H1 (cell line): ENCODE measurements at regions not wholly inside any gene's neighbourhood (a gene's known extent, or its start where the extent isn't known, plus 50 kb on each side); places are given as distances from the start of the nearest gene placed in this dataset.

Source experiments
- CTCF ChIA-PET: fragments of 300-600 bp; sonication (Branson Sonifier 250); formaldehyde crosslinking; loops from one replicate; lab custom pipeline; 2021; ENCODE audit not compliant: partially characterized antibody; lab: Charles Lee
- POLR2A ChIA-PET: fragments of 300-600 bp; sonication (Branson Sonifier 250); formaldehyde crosslinking; loops from one replicate; lab custom pipeline; 2021; ENCODE audit warnings: inconsistent platforms; ENCODE audit not compliant: partially characterized antibody; lab: Charles Lee
- DNase-seq, 2 experiments: peaks; one replicate each; pipeline versions ENCODE4 v3.0.0 to v3.0.0-alpha.2; 2010 to 2022; ENCODE audit warnings: low spot score in 2 of 2, low read depth in 1 of 2, mixed read lengths in 1 of 2
- FAIRE-seq: peaks from 2 replicates; lab custom pipeline; 2011; peaks lifted over from hg19 to GRCh38; lab: Jason Lieb, UNC
- H2AFZ ChIP-seq: 2 replicates; pipeline ENCODE4 v1.8.1; 2012; ENCODE audit warnings: low read length, inconsistent platforms
- H2AK5ac ChIP-seq: 2 replicates; pipeline ENCODE4 v1.6.1; 2013; ENCODE audit warnings: low read depth, low read length
- H2BK120ac ChIP-seq: replicated peaks from 2 replicates; pipeline ENCODE3; 2013; ENCODE audit warnings: low read depth, low read length, inconsistent platforms
- H2BK12ac ChIP-seq: 2 replicates; pipeline ENCODE4 v1.6.1; 2013; ENCODE audit warnings: low read depth, low read length
- H2BK15ac ChIP-seq: 2 replicates; pipeline ENCODE4 v1.6.1; 2013; ENCODE audit warnings: low read length
- H2BK20ac ChIP-seq: 2 replicates; pipeline ENCODE4 v1.6.1; 2013; ENCODE audit warnings: low read length
- H2BK5ac ChIP-seq: 2 replicates; pipeline ENCODE4 v1.6.1; 2013; ENCODE audit warnings: low read depth, low read length
- H3K14ac ChIP-seq: 2 replicates; pipeline ENCODE4 v1.6.1; 2013; ENCODE audit warnings: inconsistent platforms; ENCODE audit not compliant: insufficient read length
- H3K18ac ChIP-seq: 2 replicates; pipeline ENCODE4 v1.6.1; 2013; ENCODE audit warnings: low read length; ENCODE audit errors: extremely low read depth
- H3K23ac ChIP-seq: 2 replicates; pipeline ENCODE4 v1.6.1; 2013; ENCODE audit warnings: inconsistent platforms; ENCODE audit not compliant: insufficient read length
- H3K23me2 ChIP-seq: 2 replicates; pipeline ENCODE4 v1.6.1; 2013; ENCODE audit warnings: low read depth, low read length
- H3K27ac ChIP-seq: 2 replicates; pipeline ENCODE4 v1.6.1; 2011; ENCODE audit warnings: low read depth, low read length, inconsistent platforms
- H3K27me3 ChIP-seq, 4 experiments: replicated peaks in 1 of 4; 1 replicate in 1 of 4; 2 replicates in 3 of 4; pipeline versions ENCODE4 v1.6.1 to v1.8.1; 2011 to 2013; ENCODE audit warnings: low read length in 3 of 4, mild to moderate bottlenecking in 3 of 4, inconsistent platforms in 2 of 4, mixed read lengths in 2 of 4, moderate library complexity in 1 of 4; ENCODE audit not compliant: control insufficient read depth in 3 of 4, insufficient read depth in 3 of 4; ENCODE audit errors: extremely low read depth in 1 of 4
- H3K36me3 ChIP-seq, 4 experiments: 2 replicates each; pipeline versions ENCODE4 v1.6.1 to v1.8.1; 2011 to 2013; ENCODE audit warnings: mild to moderate bottlenecking in 4 of 4, low read length in 3 of 4, moderate library complexity in 2 of 4, control low read depth in 1 of 4, inconsistent platforms in 1 of 4; ENCODE audit not compliant: insufficient read depth in 4 of 4, control insufficient read depth in 2 of 4
- H3K4ac ChIP-seq: replicated peaks from 2 replicates; pipeline ENCODE3; 2013; ENCODE audit warnings: low read length, low read depth, mixed read lengths, inconsistent platforms; ENCODE audit not compliant: insufficient read length
- H3K4me1 ChIP-seq, 4 experiments: replicated peaks in 1 of 4; 1 replicate in 1 of 4; 2 replicates in 3 of 4; pipeline versions ENCODE4 v1.6.1 to v1.8.1; 2011 to 2013; ENCODE audit warnings: low read length in 3 of 4, inconsistent platforms in 2 of 4, mixed read lengths in 1 of 4; ENCODE audit not compliant: insufficient read depth in 4 of 4, control insufficient read depth in 3 of 4
- H3K4me2 ChIP-seq, 2 experiments: 2 replicates each; pipeline versions ENCODE4 v1.6.1 to v1.8.1; 2011 to 2013; ENCODE audit warnings: low read depth in 2 of 2, low read length in 2 of 2, control low read depth in 1 of 2, inconsistent platforms in 1 of 2, mild to moderate bottlenecking in 1 of 2; ENCODE audit not compliant: insufficient read depth in 1 of 2
- H3K4me3 ChIP-seq, 4 experiments: fragments of 200-600, 300-600 bp in 1 of 4; sonication (generic), shearing (Covaris generic), sonication (Bioruptor Twin) in 1 of 4; 2 replicates each; pipeline versions ENCODE4 v1.5.1 to v1.8.1; 2011 to 2016; ENCODE audit warnings: low read length in 4 of 4, low read depth in 3 of 4, control low read depth in 2 of 4, inconsistent platforms in 2 of 4, mild to moderate bottlenecking in 2 of 4, mixed read lengths in 1 of 4, moderate library complexity in 1 of 4; ENCODE audit not compliant: insufficient read depth in 2 of 4; ENCODE audit errors: extremely low read depth in 1 of 4
- H3K56ac ChIP-seq: replicated peaks from 2 replicates; pipeline ENCODE3; 2013; ENCODE audit warnings: low read depth, mild to moderate bottlenecking, mixed read lengths, low read length, inconsistent platforms; ENCODE audit not compliant: insufficient read length
- H3K79me1 ChIP-seq: 2 replicates; pipeline ENCODE4 v1.6.1; 2013; ENCODE audit warnings: low read depth, low read length, control low read depth
- H3K79me2 ChIP-seq, 2 experiments: 2 replicates each; pipeline versions ENCODE4 v1.6.1 to v1.8.1; 2012 to 2013; ENCODE audit warnings: low read length in 2 of 2, mild to moderate bottlenecking in 2 of 2, inconsistent platforms in 1 of 2; ENCODE audit not compliant: insufficient read depth in 2 of 2, control insufficient read depth in 1 of 2
- H3K9ac ChIP-seq, 4 experiments: replicated peaks in 1 of 4; 1 replicate in 1 of 4; 2 replicates in 3 of 4; pipeline versions ENCODE4 v1.6.1 to v1.8.1; 2011 to 2013; ENCODE audit warnings: low read depth in 3 of 4, low read length in 3 of 4, control low read depth in 2 of 4, mild to moderate bottlenecking in 2 of 4, moderate library complexity in 2 of 4, inconsistent platforms in 1 of 4; ENCODE audit errors: extremely low read depth in 1 of 4
- H3K9me3 ChIP-seq, 2 experiments: 2 replicates each; pipeline versions ENCODE4 v1.6.1 to v1.8.1; 2012 to 2013; ENCODE audit warnings: mild to moderate bottlenecking in 2 of 2, moderate library complexity in 2 of 2, control low read depth in 1 of 2, inconsistent platforms in 1 of 2, low read depth in 1 of 2, low read length in 1 of 2, mixed read lengths in 1 of 2; ENCODE audit not compliant: insufficient read depth in 2 of 2
- H4K20me1 ChIP-seq, 2 experiments: replicated peaks in 1 of 2; 2 replicates each; pipeline versions ENCODE3 to v1.8.1; 2011 to 2013; ENCODE audit warnings: inconsistent platforms in 2 of 2, low read length in 2 of 2, mild to moderate bottlenecking in 1 of 2; ENCODE audit not compliant: insufficient read depth in 2 of 2, control insufficient read depth in 1 of 2
- H4K5ac ChIP-seq: 2 replicates; pipeline ENCODE4 v1.6.1; 2013; ENCODE audit warnings: low read length, low read depth, mixed read lengths, inconsistent platforms; ENCODE audit not compliant: insufficient read length
- H4K8ac ChIP-seq: 2 replicates; pipeline ENCODE4 v1.8.0; 2013; ENCODE audit warnings: mild to moderate bottlenecking, moderate library complexity, low read length, inconsistent platforms; ENCODE audit not compliant: insufficient read depth; ENCODE audit errors: extremely low read depth
- H4K91ac ChIP-seq: replicated peaks from 2 replicates; pipeline ENCODE3; 2013; ENCODE audit warnings: low read length, mixed read lengths, inconsistent platforms; ENCODE audit not compliant: insufficient read length
- CREB1 ChIP-seq: IDR thresholded peaks from 2 replicates; pipeline ENCODE4 v1.6.1; 2012; ENCODE audit warnings: inconsistent platforms
- EP300 ChIP-seq, 2 experiments: IDR thresholded peaks; 1 replicate in 1 of 2; 2 replicates in 1 of 2; pipeline ENCODE4 v1.6.1; 2011 to 2012; ENCODE audit warnings: low read depth in 2 of 2, low read length in 2 of 2, mild to moderate bottlenecking in 2 of 2, borderline replicate concordance in 1 of 2, inconsistent platforms in 1 of 2, moderate library complexity in 1 of 2
- HDAC2 ChIP-seq, 2 experiments: fragments of 300-600 bp in 1 of 2; sonication (generic) in 1 of 2; IDR thresholded peaks; 2 replicates each; pipeline ENCODE4 v1.6.1; 2011 to 2012; ENCODE audit warnings: low read depth in 2 of 2, low read length in 2 of 2, mild to moderate bottlenecking in 2 of 2, moderate library complexity in 2 of 2, borderline replicate concordance in 1 of 2, inconsistent platforms in 1 of 2
- HDAC6 ChIP-seq: IDR thresholded peaks from one replicate; pipeline ENCODE4 v1.7.1; 2012; ENCODE audit warnings: low read depth, mild to moderate bottlenecking, inconsistent platforms, low read length, moderate library complexity
- WGBS, 2 experiments: shearing (Covaris generic) in 1 of 2; methylation state at CpG; one replicate each; pipeline versions ENCODE4 v1.1.6 to v1.1.7; 2013 to 2015; ENCODE audit warnings: low lambda C conversion rate in 2 of 2, mixed read lengths in 2 of 2, inconsistent platforms in 1 of 2, low coverage in 1 of 2, missing lambda C conversion rate in 1 of 2; ENCODE audit not compliant: insufficient replicate concordance in 2 of 2, insufficient coverage in 1 of 2, insufficient read length in 1 of 2; ENCODE audit errors: extremely low coverage in 1 of 2, missing lambda C conversion rate in 1 of 2; 5-methylcytosine and 5-hydroxymethylcytosine counted together

DNA sequence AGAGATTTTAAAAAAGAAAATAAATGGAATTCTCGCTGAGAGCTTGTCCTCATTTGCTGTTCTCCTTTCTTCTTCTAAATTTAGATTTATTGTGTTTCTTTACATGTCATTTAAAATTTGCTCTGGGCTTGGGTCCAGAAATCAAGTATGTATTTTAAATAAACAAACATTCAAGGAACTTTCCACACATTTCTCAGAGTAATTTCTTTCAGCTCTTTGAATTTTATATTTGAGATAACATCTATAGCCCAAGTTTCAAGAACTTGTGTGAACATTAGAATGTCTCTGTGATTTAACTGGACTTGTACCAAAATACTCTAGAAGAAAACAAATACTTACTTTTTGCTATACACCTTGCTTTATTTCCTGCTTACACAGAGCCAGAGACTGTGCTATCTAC, 192.3 kb downstream of the TMEM200A start:
- Histone ChIP-seq H4K5ac (no peak overlapping the region), H3K56ac (no peak overlapping the region), H3K79me2 (no peaks in the 10 kb centered on the region), H3K79me1 (no peaks in the 10 kb centered on the region), H3K4me3 (no peak overlapping the region), H3K18ac (no peak overlapping the region), H2AK5ac (no peak overlapping the region), H3K23me2 (no peaks in the 10 kb centered on the region; the same call in 1 of the 2 replicates), H4K8ac (no peak overlapping the region), H2BK15ac (no peak overlapping the region), H3K4me1 (no peaks in the 10 kb centered on the region), H3K27me3 (no peaks in the 10 kb centered on the region), H3K4me2 (no peak overlapping the region), H2BK12ac (no peak overlapping the region), H3K4ac (no peak overlapping the region), H3K14ac (no peak overlapping the region), H2AFZ (no peak overlapping the region), H4K20me1 (no peaks in the 10 kb centered on the region), H2BK5ac (no peak overlapping the region), H2BK20ac (no peak overlapping the region), H3K9ac (no peak overlapping the region), H3K27ac (no peak overlapping the region), H3K36me3 (no peaks in the 10 kb centered on the region), H3K9me3 (no peaks in the 10 kb centered on the region), H2BK120ac (no peak overlapping the region), H3K23ac (no peak overlapping the region), H4K91ac (no peak overlapping the region)
- ChIA-PET POLR2A (no interaction called here), CTCF (interaction anchor here (0.8 to 1.3 kb wide), 2 partner anchors 8 to 17 kb away, joined by 3 read pairs; no protein-coding TSS in a partner anchor)
- 86% methylated on average over 1 of the region's 1 CpG; no CpG with 5 or more reads in 1 of the 2 experiments for WGBS, 2 experiments
- TF ChIP-seq CREB1 (no peak), HDAC6 (no peak), EP300 (IDR thresholded peaks at IDR 0.05; ENCODE audit: borderline replicate concordance in 1 of 2, low read depth in 2 of 2, low read length in 2 of 2) (no peak), HDAC2 (IDR thresholded peaks at IDR 0.05; ENCODE audit: borderline replicate concordance in 1 of 2, low read depth in 2 of 2, low read length in 2 of 2) (no peak)
- DNase-seq = no peak
- FAIRE-seq = no peak
